Mesendoderm (in vitro differentiated cells): ENCODE measurements at regions not wholly inside any gene's neighbourhood (a gene's known extent, or its start where the extent isn't known, plus 50 kb on each side); places are given as distances from the start of the nearest gene placed in this dataset.
A peak's percentile ranks its signal among the peaks of the same experiment; 100 is the strongest.

Experiments used
- DNase-seq: peaks from one replicate; pipeline ENCODE4 v3.0.0; 2013
- H2AK5ac ChIP-seq: 2 replicates; pipeline ENCODE4 v1.6.1; 2013; ENCODE audit warnings: low read length, inconsistent platforms
- H2BK120ac ChIP-seq: 2 replicates; pipeline ENCODE4 v1.6.1; 2013; ENCODE audit warnings: low read depth, mild to moderate bottlenecking, low read length, moderate library complexity, mixed read lengths
- H2BK15ac ChIP-seq: replicated peaks from 2 replicates; pipeline ENCODE4 v1.6.1; 2013; ENCODE audit warnings: low read depth, mild to moderate bottlenecking, moderate library complexity
- H2BK5ac ChIP-seq: 2 replicates; pipeline ENCODE4 v1.6.1; 2013; ENCODE audit warnings: low read length, inconsistent platforms
- H3K18ac ChIP-seq: 2 replicates; pipeline ENCODE4 v1.6.1; 2013; ENCODE audit warnings: mild to moderate bottlenecking, low read length, mixed read lengths
- H3K23ac ChIP-seq: one replicate; pipeline ENCODE4 v1.6.1; 2013; ENCODE audit warnings: low read length
- H3K27ac ChIP-seq: 2 replicates; pipeline ENCODE4 v1.5.1; 2013; ENCODE audit warnings: low read depth, mild to moderate bottlenecking, inconsistent platforms, low read length, moderate library complexity
- H3K27me3 ChIP-seq: 2 replicates; pipeline ENCODE4 v1.6.1; 2013; ENCODE audit warnings: low read length, control low read depth, mild to moderate bottlenecking, inconsistent platforms; ENCODE audit not compliant: insufficient read depth, poor library complexity
- H3K36me3 ChIP-seq: 2 replicates; pipeline ENCODE4 v1.6.1; 2013; ENCODE audit warnings: low read length, inconsistent platforms; ENCODE audit not compliant: control insufficient read depth, insufficient read depth
- H3K4ac ChIP-seq: one replicate; pipeline ENCODE4 v1.6.1; 2013; ENCODE audit warnings: low read depth, mild to moderate bottlenecking, low read length, moderate library complexity
- H3K4me1 ChIP-seq: 2 replicates; pipeline ENCODE4 v1.6.1; 2013; ENCODE audit warnings: low read depth, low read length, inconsistent platforms; ENCODE audit not compliant: control insufficient read depth
- H3K4me2 ChIP-seq: 2 replicates; pipeline ENCODE4 v1.6.1; 2013; ENCODE audit warnings: low read length
- H3K4me3 ChIP-seq: 2 replicates; pipeline ENCODE4 v1.5.1; 2013; ENCODE audit warnings: mild to moderate bottlenecking, low read length
- H3K56ac ChIP-seq: one replicate; pipeline ENCODE4 v1.6.1; 2013; ENCODE audit warnings: low read length
- H3K79me1 ChIP-seq: 2 replicates; pipeline ENCODE4 v1.6.1; 2013; ENCODE audit warnings: low read length, inconsistent platforms
- H3K79me2 ChIP-seq: 2 replicates; pipeline ENCODE4 v1.6.1; 2013; ENCODE audit warnings: mild to moderate bottlenecking, low read length; ENCODE audit not compliant: control insufficient read depth, insufficient read depth
- H3K9ac ChIP-seq: 2 replicates; pipeline ENCODE4 v1.6.1; 2013; ENCODE audit warnings: low read length, inconsistent platforms
- H4K5ac ChIP-seq: one replicate; pipeline ENCODE4 v1.6.1; 2013; ENCODE audit warnings: low read length
- H4K8ac ChIP-seq: one replicate; pipeline ENCODE4 v1.6.1; 2013; ENCODE audit warnings: low read depth, mild to moderate bottlenecking, control low read depth, low read length, moderate library complexity
- WGBS: extraction: QIAGEN DNeasy Blood & Tissue Kit; methylation state at CpG from one replicate; pipeline ENCODE4 v1.1.7; 2013; ENCODE audit warnings: low lambda C conversion rate, missing lambda C conversion rate; ENCODE audit not compliant: insufficient coverage; ENCODE audit errors: extremely low coverage; 5-methylcytosine and 5-hydroxymethylcytosine counted together

GRCh38 chr18:78191276-78191675, 788.3 kb upstream of the SALL3 start:
- Histone ChIP-seq H3K4ac (no peak overlapping the region), H3K18ac (no peak overlapping the region), H3K9ac (no peak overlapping the region), H2AK5ac (no peak overlapping the region), H3K36me3 (no peaks in the 10 kb centered on the region), H3K79me2 (no peaks in the 10 kb centered on the region), H4K8ac (no peak overlapping the region), H3K27ac (no peak overlapping the region), H2BK15ac (no peak overlapping the region), H3K4me3 (no peak overlapping the region), H4K5ac (no peak overlapping the region), H2BK120ac (no peak overlapping the region), H3K79me1 (no peaks in the 10 kb centered on the region), H3K4me2 (no peak overlapping the region), H3K27me3 (no peaks in the 10 kb centered on the region), H3K4me1 (no peaks in the 10 kb centered on the region), H3K56ac (no peak overlapping the region), H2BK5ac (no peak overlapping the region), H3K23ac (no peak overlapping the region)
- DNase-seq: no peak
- WGBS: no CpG with 5 or more reads among the region's 4 CpGs

DNA sequence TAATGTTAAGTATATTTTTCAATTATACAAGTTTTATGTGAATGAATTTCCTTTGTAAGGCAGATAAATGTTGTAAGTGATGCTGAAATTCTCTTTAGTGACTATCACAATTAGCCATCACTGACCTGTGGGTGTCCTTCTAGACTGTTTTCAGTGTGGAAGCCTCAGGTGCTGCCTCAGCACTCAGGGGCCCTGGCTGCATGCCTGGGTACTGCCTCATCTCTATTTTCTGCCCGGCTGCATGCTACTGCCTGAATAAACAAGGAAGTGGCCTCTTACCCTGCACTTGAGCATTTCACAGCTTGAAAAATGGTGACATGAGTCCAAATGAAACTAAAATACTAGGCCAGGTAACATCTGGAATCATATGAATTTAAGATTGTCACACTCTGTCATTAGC, 787.6 kb upstream of the SALL3 start:
- H2BK120ac ChIP-seq: no peak overlapping the region
- no peaks in the 10 kb centered on the region for H3K79me1 ChIP-seq
- no peak overlapping the region for H2BK5ac ChIP-seq
- DNase-seq: peak; percentile 54
- H3K4ac ChIP-seq: no peak overlapping the region
- no peak overlapping the region for H3K4me3 ChIP-seq
- H3K4me1 ChIP-seq: no peaks in the 10 kb centered on the region
- no peak overlapping the region for H4K5ac ChIP-seq
- no peak overlapping the region for H3K9ac ChIP-seq
- no peak overlapping the region for H3K4me2 ChIP-seq
- H2AK5ac ChIP-seq: no peak overlapping the region
- no peak overlapping the region for H3K23ac ChIP-seq
- no peaks in the 10 kb centered on the region for H3K79me2 ChIP-seq
- H3K27me3 ChIP-seq: no peaks in the 10 kb centered on the region
- no CpG with 5 or more reads among the region's 1 CpG for WGBS
- H3K27ac ChIP-seq: no peak overlapping the region
- no peaks in the 10 kb centered on the region for H3K36me3 ChIP-seq
- no peak overlapping the region for H4K8ac ChIP-seq
- no peak overlapping the region for H3K18ac ChIP-seq
- no peak overlapping the region for H2BK15ac ChIP-seq
- H3K56ac ChIP-seq: no peak overlapping the region

GRCh38 chr18:78196280-78196679, 783.3 kb upstream of the SALL3 start:
- Histone ChIP-seq H3K79me2 (no peaks in the 10 kb centered on the region), H3K9ac (no peak overlapping the region), H3K4me2 (no peak overlapping the region), H3K27me3 (no peaks in the 10 kb centered on the region), H3K18ac (no peak overlapping the region), H3K27ac (no peak overlapping the region), H3K56ac (no peak overlapping the region), H4K8ac (no peak overlapping the region), H3K23ac (no peak overlapping the region), H3K79me1 (no peaks in the 10 kb centered on the region), H3K4ac (no peak overlapping the region), H2BK120ac (no peak overlapping the region), H3K36me3 (no peaks in the 10 kb centered on the region), H4K5ac (no peak overlapping the region), H2BK5ac (no peak overlapping the region), H2BK15ac (no peak overlapping the region), H3K4me3 (no peak overlapping the region), H2AK5ac (no peak overlapping the region), H3K4me1 (no peaks in the 10 kb centered on the region)
- no peak for DNase-seq
- no CpG with 5 or more reads among the region's 2 CpGs for WGBS

DNA sequence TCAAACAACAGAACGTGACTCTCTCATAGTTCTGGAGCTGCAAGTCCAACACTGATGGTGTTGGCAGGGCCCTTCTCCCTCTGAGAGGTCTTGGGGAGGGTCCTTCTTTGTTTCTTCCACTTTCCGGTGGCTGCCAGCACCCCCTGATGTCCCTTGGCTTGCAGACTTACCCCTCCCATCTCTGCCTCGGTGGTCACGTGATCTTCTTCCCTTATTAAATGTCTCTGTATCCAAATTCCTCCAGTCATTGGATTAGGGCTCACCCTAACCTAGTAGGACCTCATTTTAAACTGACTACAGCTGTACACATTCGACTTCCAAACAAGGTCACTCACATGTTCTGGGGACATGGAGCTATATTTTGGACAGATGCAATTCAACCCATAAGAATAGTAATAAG, 780.6 kb upstream of the SALL3 start:
- DNase-seq: no peak
- no peaks in the 10 kb centered on the region for H3K79me2 ChIP-seq
- H3K27me3 ChIP-seq: no peaks in the 10 kb centered on the region
- H2BK120ac ChIP-seq: no peak overlapping the region
- H2BK5ac ChIP-seq: no peak overlapping the region
- H3K4ac ChIP-seq: no peak overlapping the region
- H3K36me3 ChIP-seq: no peaks in the 10 kb centered on the region
- H3K27ac ChIP-seq: no peak overlapping the region
- H3K56ac ChIP-seq: no peak overlapping the region
- no peaks in the 10 kb centered on the region for H3K4me1 ChIP-seq
- H3K4me3 ChIP-seq: no peak overlapping the region
- no CpG with 5 or more reads among the region's 5 CpGs for WGBS
- H4K8ac ChIP-seq: no peak overlapping the region
- no peak overlapping the region for H3K4me2 ChIP-seq
- H2BK15ac ChIP-seq: no peak overlapping the region
- H3K9ac ChIP-seq: no peak overlapping the region
- H4K5ac ChIP-seq: no peak overlapping the region
- no peak overlapping the region for H2AK5ac ChIP-seq
- H3K18ac ChIP-seq: no peak overlapping the region
- no peak overlapping the region for H3K23ac ChIP-seq
- no peaks in the 10 kb centered on the region for H3K79me1 ChIP-seq

DNA sequence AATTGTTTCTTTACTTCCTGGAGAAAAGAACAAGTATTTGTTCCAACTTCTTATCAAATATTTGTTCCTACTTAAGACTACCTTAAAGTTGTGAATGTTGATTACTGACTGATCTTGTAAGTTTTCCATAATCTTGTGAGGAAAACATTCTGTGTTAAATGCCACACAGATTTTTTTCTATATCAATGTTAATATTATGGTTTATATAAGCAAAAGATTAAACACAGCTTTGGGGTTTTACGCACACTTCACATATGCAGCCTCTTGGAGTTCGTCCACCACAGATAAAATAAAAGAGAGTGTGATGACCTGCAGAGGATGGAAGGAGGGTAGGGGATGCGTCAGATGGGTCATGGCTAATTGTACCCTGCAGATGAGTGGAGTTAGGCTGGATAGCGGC, 780.0 kb upstream of the SALL3 start:
- H3K4ac ChIP-seq: no peak overlapping the region
- no peaks in the 10 kb centered on the region for H3K27me3 ChIP-seq
- H3K27ac ChIP-seq: no peak overlapping the region
- no peak overlapping the region for H3K4me3 ChIP-seq
- H3K4me2 ChIP-seq: no peak overlapping the region
- H3K79me2 ChIP-seq: no peaks in the 10 kb centered on the region
- DNase-seq: no peak
- H3K79me1 ChIP-seq: no peaks in the 10 kb centered on the region
- no peak overlapping the region for H3K18ac ChIP-seq
- no peak overlapping the region for H2BK120ac ChIP-seq
- no peaks in the 10 kb centered on the region for H3K4me1 ChIP-seq
- no peak overlapping the region for H3K56ac ChIP-seq
- no peaks in the 10 kb centered on the region for H3K36me3 ChIP-seq
- H2AK5ac ChIP-seq: no peak overlapping the region
- no peak overlapping the region for H3K23ac ChIP-seq
- no peak overlapping the region for H2BK5ac ChIP-seq
- H3K9ac ChIP-seq: no peak overlapping the region
- no peak overlapping the region for H4K5ac ChIP-seq
- no peak overlapping the region for H2BK15ac ChIP-seq
- H4K8ac ChIP-seq: no peak overlapping the region
- no CpG with 5 or more reads among the region's 4 CpGs for whole genome bisulfite sequencing

- Histone ChIP-seq H4K5ac (no peak overlapping the region), H3K4me1 (no peaks in the 10 kb centered on the region), H2BK15ac (no peak overlapping the region), H4K8ac (no peak overlapping the region), H2BK5ac (no peak overlapping the region), H2AK5ac (no peak overlapping the region), H3K36me3 (no peaks in the 10 kb centered on the region), H3K79me1 (no peaks in the 10 kb centered on the region), H3K4ac (no peak overlapping the region), H3K27ac (no peak overlapping the region), H3K4me3 (no peak overlapping the region), H3K23ac (no peak overlapping the region), H3K4me2 (no peak overlapping the region), H3K27me3 (no peaks in the 10 kb centered on the region), H2BK120ac (no peak overlapping the region), H3K9ac (no peak overlapping the region), H3K79me2 (no peaks in the 10 kb centered on the region), H3K18ac (no peak overlapping the region), H3K56ac (no peak overlapping the region)
- DNase-seq: no peak
- no CpG with 5 or more reads among the region's 10 CpGs for WGBS
Measured at GRCh38 chr18:78207942-78208341, 771.7 kb upstream of the SALL3 start.
